Epidermal melanocyte (primary cell): ENCODE measurements at regions not wholly inside any gene's neighbourhood (a gene's known extent, or its start where the extent isn't known, plus 50 kb on each side); places are given as distances from the start of the nearest gene placed in this dataset.

Experiments used
- DNase-seq: peaks from one replicate; pipeline ENCODE4 v3.0.0; 2011; ENCODE audit warnings: low spot score; ENCODE audit not compliant: insufficient read length

- DNase-seq: no peak
Observed at GRCh38 chr2:65846989-65847678, 414.7 kb upstream of the SPRED2 start.

GRCh38 chr2:65845442-65846182 is 413.2 kb upstream of the SPRED2 start:
- DNase-seq: no peak

DNA sequence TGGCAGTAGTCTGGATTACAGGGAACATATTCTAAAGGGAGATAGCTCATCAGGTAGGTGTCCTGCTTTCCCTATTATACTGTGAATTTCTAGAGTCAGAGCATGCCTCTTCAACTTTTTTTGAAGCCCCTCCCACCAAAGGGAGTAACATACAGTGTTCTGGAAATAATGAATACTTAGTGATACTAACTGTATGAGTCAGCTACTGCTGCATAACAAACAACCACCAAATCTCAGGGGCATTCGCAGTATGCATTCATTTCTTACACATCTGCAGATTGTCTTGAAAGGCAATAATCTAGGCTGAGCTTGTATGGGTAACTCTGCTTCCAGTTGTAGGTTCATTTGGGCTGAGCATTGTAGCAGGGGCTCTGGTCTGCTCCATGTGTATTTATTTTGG is 409.7 kb upstream of the SPRED2 start:
- DNase-seq: no peak

GRCh38 chr2:65835975-65836549 is 403.7 kb upstream of the SPRED2 start:
- DNase-seq: no peak

- DNase-seq: no peak
Observed at GRCh38 chr2:65834771-65835475, 402.5 kb upstream of the SPRED2 start.

- no peak for DNase-seq
Observed at GRCh38 chr2:65834062-65834461, 401.7 kb upstream of the SPRED2 start.

GRCh38 chr2:65831509-65831908 is 399.1 kb upstream of the SPRED2 start:
- DNase-seq: no peak

- DNase-seq: no peak
Observed at GRCh38 chr2:65826567-65826966, 394.2 kb upstream of the SPRED2 start.

- no peak for DNase-seq
Observed at GRCh38 chr2:65823511-65823910, 391.1 kb upstream of the SPRED2 start.

GRCh38 chr2:65820454-65820853 is 388.1 kb upstream of the SPRED2 start:
- no peak for DNase-seq

- DNase-seq: no peak
Observed at GRCh38 chr2:65819963-65820362, 387.6 kb upstream of the SPRED2 start.

DNA sequence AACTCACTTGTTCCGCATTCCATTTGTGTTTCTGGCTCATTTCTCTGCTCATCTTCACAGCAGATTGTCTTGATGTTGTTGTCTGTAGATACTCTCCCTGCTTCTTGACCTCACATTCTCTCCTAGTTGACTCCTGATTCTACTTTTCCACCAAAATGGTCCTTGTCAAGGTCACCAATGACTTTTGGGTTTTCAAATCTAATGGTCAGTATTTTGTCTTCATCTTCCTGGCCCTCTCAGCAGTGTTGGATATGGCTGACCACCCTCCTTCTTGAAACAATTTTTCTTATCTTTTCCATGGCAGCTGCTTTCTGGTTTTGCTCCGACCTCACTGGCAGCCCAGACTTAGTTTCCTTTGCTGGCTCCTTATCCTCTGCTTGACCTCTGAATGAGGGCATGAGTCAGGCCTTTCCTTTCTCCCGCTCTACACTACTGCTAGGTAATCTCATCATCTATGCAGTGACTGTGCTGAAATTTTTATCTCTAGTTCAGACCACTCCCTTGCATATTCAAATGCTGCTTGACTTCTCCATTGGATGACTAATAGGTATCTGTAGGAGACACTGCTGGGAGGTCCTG is 386.6 kb upstream of the SPRED2 start:
- no peak for DNase-seq

DNA sequence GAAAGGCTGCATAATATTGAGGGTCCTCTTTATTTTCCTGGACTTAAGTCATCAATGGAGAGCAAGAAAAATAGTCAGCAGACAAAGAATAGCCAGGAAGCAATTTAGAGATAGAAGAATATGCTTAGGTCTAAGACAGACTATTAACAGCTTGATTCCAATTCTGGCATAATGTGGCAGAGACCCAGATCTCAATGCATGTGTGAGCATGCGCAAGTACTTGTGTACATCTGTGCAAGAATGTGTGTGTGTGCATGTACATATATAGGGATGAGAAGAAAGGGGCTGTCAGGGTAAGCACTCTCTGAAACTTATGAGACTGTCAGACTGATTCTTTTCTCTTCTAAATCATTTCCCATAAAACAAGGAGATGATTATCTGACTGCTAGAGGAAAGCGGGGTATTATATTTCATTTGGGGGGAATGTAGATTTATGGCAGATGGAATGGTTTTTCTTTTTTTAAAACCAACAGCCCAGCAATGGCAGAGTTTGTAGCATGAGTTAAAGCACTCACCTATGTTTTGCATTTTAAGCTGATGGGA is 381.3 kb upstream of the SPRED2 start:
- no peak for DNase-seq

GRCh38 chr2:65812887-65813286 is 380.5 kb upstream of the SPRED2 start:
- no peak for DNase-seq

DNA sequence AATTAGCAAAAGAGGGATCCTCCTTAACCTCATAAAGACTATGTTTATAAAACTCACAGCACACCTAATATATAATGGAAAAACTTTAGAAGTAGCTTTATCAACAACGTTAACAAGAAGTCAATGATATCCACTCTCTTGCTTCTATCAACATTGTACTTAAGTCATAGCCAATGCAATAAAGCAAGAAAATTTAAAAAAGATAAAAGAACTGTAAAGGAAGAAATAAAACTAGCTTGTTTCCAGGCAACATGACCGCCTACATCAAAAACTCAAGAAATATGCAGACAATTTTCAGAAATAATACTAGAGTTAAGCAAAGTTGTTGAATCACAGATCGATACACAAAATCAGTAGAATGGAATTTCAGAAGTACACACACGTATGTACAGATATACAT is 375.5 kb upstream of the SPRED2 start:
- DNase-seq: no peak

DNA sequence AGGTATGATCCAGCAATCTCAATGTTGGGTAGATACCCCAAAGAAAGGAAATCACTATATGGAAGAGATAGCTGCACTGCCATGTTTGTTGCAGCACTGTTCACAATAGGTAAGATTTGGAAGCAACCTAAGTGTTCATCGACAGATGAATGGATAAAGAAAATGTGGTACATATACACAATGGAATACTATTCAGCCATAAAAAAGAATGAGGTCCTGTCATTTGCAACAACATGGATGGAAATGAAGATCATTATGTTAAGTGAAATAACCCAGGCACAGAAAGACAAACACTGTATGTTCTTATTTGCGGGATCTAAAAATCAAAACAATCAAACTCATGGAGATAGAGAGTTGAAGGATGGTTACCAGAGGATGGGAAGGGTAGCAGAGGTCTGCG is 372.4 kb upstream of the SPRED2 start:
- DNase-seq: no peak

- DNase-seq: no peak
Observed at GRCh38 chr2:65802298-65802942, 370.0 kb upstream of the SPRED2 start.

GRCh38 chr2:65800998-65801397 is 368.6 kb upstream of the SPRED2 start:
- DNase-seq: no peak

- no peak for DNase-seq
Observed at GRCh38 chr2:65799141-65799854, 366.9 kb upstream of the SPRED2 start.

DNA sequence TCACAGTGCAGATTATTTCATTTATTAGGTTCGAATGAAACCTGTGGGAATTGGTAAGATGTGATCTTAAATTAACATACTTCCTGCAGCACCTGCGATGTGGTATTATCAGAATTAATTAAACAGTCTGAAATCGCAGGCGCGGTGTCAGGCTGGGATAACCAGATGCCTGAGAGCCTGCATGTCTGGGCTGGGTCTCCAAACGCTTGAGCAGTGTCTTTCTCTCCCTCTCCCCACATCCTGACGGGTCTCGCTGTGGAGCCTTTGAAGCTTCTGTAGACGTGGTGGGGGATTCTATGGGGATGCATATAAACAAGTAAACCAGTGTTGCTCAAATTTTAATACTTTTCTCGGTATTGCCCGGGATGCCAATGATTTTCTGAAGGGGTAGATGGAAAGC is 366.2 kb upstream of the SPRED2 start:
- no peak for DNase-seq
